ENCODE measurements at regions not wholly inside any gene's neighbourhood (a gene's known extent, or its start where the extent isn't known, plus 50 kb on each side); places are given as distances from the start of the nearest gene placed in this dataset.

- TF ChIP-seq RAD21 (IDR thresholded peaks at IDR 0.05; ENCODE audit: low read length), result no peak
- no peak for TF ChIP-seq EP300 (IDR thresholded peaks at IDR 0.05; ENCODE audit: borderline replicate concordance in 1 of 2, low read depth in 1 of 2, low read length in 1 of 2)
- no peak for TF ChIP-seq RCOR1 (IDR thresholded peaks at IDR 0.05; ENCODE audit: low read length)
- TF ChIP-seq SIN3A (IDR thresholded peaks at IDR 0.05; ENCODE audit: borderline replicate concordance, low read depth, low read length), result no peak
- TF ChIP-seq IRF3 (IDR thresholded peaks at IDR 0.05; ENCODE audit: low read depth, low read length), result no peak
Observed at GRCh38 chr5:67488885-67489284, 292.3 kb upstream of the CD180 start (continued).

GRCh38 chr5:67487862-67488261 lies 291.3 kb upstream of the CD180 start:
- Histone ChIP-seq H3K9ac (no peak overlapping the region), H3K4me2 (no peak overlapping the region), H3K27me3 (ENCODE audit: insufficient read depth) (no peaks in the 10 kb centered on the region), H2AFZ (ENCODE audit: low read depth) (no peak overlapping the region), H4K20me1 (ENCODE audit: insufficient read depth) (no peaks in the 10 kb centered on the region), H3K9me2 (no peaks in the 10 kb centered on the region), H3K4me1 (ENCODE audit: control insufficient read depth in 1 of 2, insufficient read depth in 2 of 2, low read depth in 1 of 2, low read length in 1 of 2) (no peaks in the 10 kb centered on the region), H3K79me2 (ENCODE audit: insufficient read depth) (no peaks in the 10 kb centered on the region), H3K9me3 (no peaks in the 10 kb centered on the region), H3K36me3 (replicated peaks in 1 of 2; ENCODE audit: control insufficient read depth in 1 of 2, insufficient read depth in 2 of 2, low read length in 1 of 2) (no peaks in the 10 kb centered on the region), H3K27ac (ENCODE audit: low read depth in 2 of 2, low read length in 1 of 2) (no peak overlapping the region), H3K4me3 (ENCODE audit: low read depth in 2 of 2, low read length in 1 of 2) (no peak overlapping the region), H3F3A (replicated peaks; ENCODE audit: insufficient read depth) (no peaks in the 10 kb centered on the region)
- CTCF ChIA-PET, result no interaction called here
- TF ChIP-seq EZH2phosphoT487 (IDR thresholded peaks at IDR 0.05; ENCODE audit: borderline replicate concordance, low read depth) (no peak), FOSL2 (IDR thresholded peaks at IDR 0.05; ENCODE audit: borderline replicate concordance, low read depth) (no peak), REST (IDR thresholded peaks at IDR 0.05; ENCODE audit: low read depth, low read length) (no peak), JUND (IDR thresholded peaks at IDR 0.05) (no peak), CTCF (IDR thresholded peaks at IDR 0.05) (no peak), PBX3 (IDR thresholded peaks at IDR 0.05) (no peak), NRF1 (IDR thresholded peaks at IDR 0.05; ENCODE audit: low read depth, low read length) (no peak), GATA2 (CRISPR knock-in tag; IDR thresholded peaks at IDR 0.05) (no peak), EP300 (IDR thresholded peaks at IDR 0.05; ENCODE audit: borderline replicate concordance in 1 of 2, low read depth in 1 of 2, low read length in 1 of 2) (no peak), ELF1 (IDR thresholded peaks at IDR 0.05) (no peak), YY1 (IDR thresholded peaks at IDR 0.05; ENCODE audit: low read depth) (no peak), TCF12 (IDR thresholded peaks at IDR 0.05) (no peak), TEAD4 (IDR thresholded peaks at IDR 0.05; ENCODE audit: borderline replicate concordance, insufficient read depth) (no peak), RFX5 (IDR thresholded peaks at IDR 0.05; ENCODE audit: low read length) (no peak), NFIC (IDR thresholded peaks at IDR 0.05; ENCODE audit: borderline replicate concordance) (no peak), CHD2 (IDR thresholded peaks at IDR 0.05; ENCODE audit: low read length, partially characterized antibody) (no peak)
- no peak for DNase-seq
- 51% methylated on average over 4 of the region's 4 CpGs for WGBS (ENCODE audit: low lambda C conversion rate)
- POLR2A ChIA-PET, result no interaction called here
